Tibial nerve (tissue), 4 donors: ENCODE measurements at regions not wholly inside any gene's neighbourhood (a gene's known extent, or its start where the extent isn't known, plus 50 kb on each side); places are given as distances from the start of the nearest gene placed in this dataset.

Source experiments
- DNase-seq, 2 donors: peaks; one replicate each; pipeline ENCODE4 v3.0.0-alpha.2; 2019; ENCODE audit warnings: low spot score in 2 of 2
- H3K27ac ChIP-seq, 4 donors: fragments of 200-600 bp; sonication (generic) in 3 of 4; one replicate each; pipeline ENCODE4 v1.5.1; 2017 to 2019; ENCODE audit warnings: mild to moderate bottlenecking in 1 of 4
- H3K27me3 ChIP-seq, 2 donors: fragments of 200-600 bp; sonication (generic) in 1 of 2; one replicate each; pipeline versions ENCODE4 v1.5.1 to v1.6.0; 2017 to 2019
- H3K36me3 ChIP-seq, 3 donors: fragments of 200-600 bp; sonication (generic); one replicate each; pipeline ENCODE4 v1.5.1; 2018 to 2019
- H3K4me1 ChIP-seq, 4 donors: fragments of 200-600 bp; sonication (generic) in 3 of 4; one replicate each; pipeline ENCODE4 v1.5.1; 2017 to 2019
- H3K4me3 ChIP-seq, 4 donors: fragments of 200-600 bp; sonication (generic) in 3 of 4; one replicate each; pipeline ENCODE4 v1.5.1; 2017 to 2019; ENCODE audit warnings: mild to moderate bottlenecking in 1 of 4, moderate library complexity in 1 of 4
- H3K9me3 ChIP-seq, 4 donors: fragments of 200-600 bp; sonication (generic) in 3 of 4; one replicate each; pipeline ENCODE4 v1.5.1; 2017 to 2019
- CTCF ChIP-seq, 5 experiments: fragments of 200-600 bp in 3 of 5; fragments of 450-650 bp in 2 of 5; sonication (generic) in 3 of 5; IDR thresholded peaks; one replicate each; pipeline ENCODE4 v1.5.1; 2016 to 2019; ENCODE audit warnings: antibody characterized with exemption in 5 of 5, mild to moderate bottlenecking in 3 of 5, moderate library complexity in 2 of 5
- EP300 ChIP-seq, 2 donors: sonication (generic); formaldehyde crosslinking; IDR thresholded peaks; one replicate each; pipeline ENCODE4 v1.6.1; 2017; ENCODE audit warnings: antibody characterized with exemption in 2 of 2, mild to moderate bottlenecking in 1 of 2
- POLR2A ChIP-seq, 2 donors: fragments of 450-650 bp; IDR thresholded peaks; one replicate each; pipeline ENCODE4 v1.6.1; 2017; ENCODE audit warnings: antibody characterized with exemption in 2 of 2, mild to moderate bottlenecking in 2 of 2, moderate library complexity in 2 of 2
- WGBS, 2 donors: methylation state at CpG; one replicate each; pipeline ENCODE4 v1.1.5; 2018; 5-methylcytosine and 5-hydroxymethylcytosine counted together

DNA sequence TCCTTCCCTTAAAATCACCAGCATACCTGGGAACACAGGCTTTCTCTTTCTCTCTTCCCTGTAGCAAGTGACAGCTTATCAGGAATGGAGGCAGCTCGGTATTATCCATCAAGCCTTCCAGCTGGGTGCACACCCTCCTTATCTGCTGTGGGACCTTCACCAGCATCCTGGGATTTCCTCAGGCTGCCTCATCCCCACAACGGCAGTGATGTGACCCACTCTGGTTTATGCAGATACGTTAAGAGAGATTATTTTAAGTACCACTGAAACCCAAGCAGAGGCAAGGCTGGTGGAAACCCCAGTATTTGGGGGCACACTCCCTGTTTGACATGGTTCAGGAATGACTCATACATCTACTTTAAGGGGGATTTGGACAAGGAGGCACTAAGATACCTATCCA lies 192.1 kb downstream of the TM9SF2 start:
- no peaks in the 10 kb centered on the region for H3K36me3 ChIP-seq
- H3K4me3 ChIP-seq: no peak overlapping the region
- H3K27me3 ChIP-seq: peaks cover 0 to 11% of the 10 kb centered on the region in 2 donors
- no peak for DNase-seq
- TF ChIP-seq EP300 (IDR thresholded peaks at IDR 0.05) (no peak), CTCF (IDR thresholded peaks at IDR 0.05) (no peak), POLR2A (IDR thresholded peaks at IDR 0.05) (no peak)
- H3K4me1 ChIP-seq: no peaks in the 10 kb centered on the region
- WGBS, 2 donors: 41 to 55% methylated on average over 3 of the region's 3 CpGs
- H3K27ac ChIP-seq: no peak overlapping the region
- H3K9me3 ChIP-seq: no peaks in the 10 kb centered on the region

- H3K36me3 ChIP-seq: no peaks in the 10 kb centered on the region
- peaks cover 0 to 11% of the 10 kb centered on the region in 2 donors for H3K27me3 ChIP-seq
- H3K4me1 ChIP-seq: no peaks in the 10 kb centered on the region
- WGBS, 2 donors: 92 to 93% methylated on average over 2 of the region's 2 CpGs
- H3K9me3 ChIP-seq: no peaks in the 10 kb centered on the region
- no peak overlapping the region for H3K4me3 ChIP-seq
- no peak for TF ChIP-seq EP300 (IDR thresholded peaks at IDR 0.05)
- no peak for TF ChIP-seq POLR2A (IDR thresholded peaks at IDR 0.05)
- no peak for TF ChIP-seq CTCF (IDR thresholded peaks at IDR 0.05)
- no peak overlapping the region for H3K27ac ChIP-seq
- DNase-seq: no peak
Observed at GRCh38 chr13:99692854-99693253, 191.6 kb downstream of the TM9SF2 start.

GRCh38 chr13:99691552-99691951 lies 190.3 kb downstream of the TM9SF2 start:
- peaks cover 0 to 11% of the 10 kb centered on the region in 2 donors for H3K27me3 ChIP-seq
- no peaks in the 10 kb centered on the region for H3K9me3 ChIP-seq
- no peaks in the 10 kb centered on the region for H3K4me1 ChIP-seq
- WGBS, 2 donors: 59 to 64% methylated on average over 7 of the region's 7 CpGs
- no peak overlapping the region for H3K4me3 ChIP-seq
- H3K27ac ChIP-seq: no peak overlapping the region
- DNase-seq: no peak
- no peaks in the 10 kb centered on the region for H3K36me3 ChIP-seq
- TF ChIP-seq EP300 (IDR thresholded peaks at IDR 0.05) (no peak), CTCF (IDR thresholded peaks at IDR 0.05) (no peak), POLR2A (IDR thresholded peaks at IDR 0.05) (no peak)

DNA sequence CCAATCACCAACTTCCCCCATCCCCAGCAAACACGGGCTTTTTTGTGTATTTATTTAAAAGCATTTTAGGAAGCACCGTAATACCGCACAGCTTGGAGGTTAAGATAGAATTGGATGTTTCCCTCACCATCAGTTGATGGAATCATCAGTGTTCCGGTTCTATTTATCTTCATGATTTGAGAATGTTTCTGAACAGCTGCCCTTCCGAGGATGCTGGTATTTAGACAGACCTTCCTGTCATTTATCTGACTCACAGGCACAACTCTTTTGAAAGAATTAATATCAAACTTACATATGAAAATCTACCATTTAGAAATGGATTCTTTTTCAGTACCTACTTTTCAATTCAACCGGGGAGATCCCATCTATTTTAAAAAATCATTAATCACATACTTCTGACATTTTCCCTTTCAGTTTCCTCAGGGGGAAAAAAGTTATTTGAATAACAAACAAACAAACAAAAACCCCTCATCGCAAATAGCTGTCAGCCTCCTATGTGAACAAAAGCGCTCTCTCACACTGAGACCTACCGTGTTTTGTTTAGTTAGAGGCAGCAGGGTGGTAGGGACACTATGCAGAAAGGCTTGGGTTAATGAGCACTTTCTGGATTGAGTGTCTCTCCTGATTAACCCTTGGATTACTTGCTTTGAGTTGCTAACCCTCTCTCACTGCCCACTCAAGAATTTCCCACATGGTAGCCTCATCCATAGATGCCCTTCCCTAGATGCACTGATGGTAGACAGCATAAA lies 189.3 kb downstream of the TM9SF2 start:
- DNase-seq: no peak
- peaks cover 0 to 11% of the 10 kb centered on the region in 2 donors for H3K27me3 ChIP-seq
- H3K36me3 ChIP-seq: no peaks in the 10 kb centered on the region
- no peaks in the 10 kb centered on the region for H3K9me3 ChIP-seq
- no peak overlapping the region for H3K4me3 ChIP-seq
- TF ChIP-seq CTCF (IDR thresholded peaks at IDR 0.05) (no peak), POLR2A (IDR thresholded peaks at IDR 0.05) (no peak), EP300 (IDR thresholded peaks at IDR 0.05) (no peak)
- 62 to 71% methylated on average over 9 of the region's 9 CpGs for WGBS, 2 donors
- H3K27ac ChIP-seq: no peak overlapping the region
- no peaks in the 10 kb centered on the region for H3K4me1 ChIP-seq

GRCh38 chr13:99689955-99690354 lies 188.7 kb downstream of the TM9SF2 start:
- H3K27ac ChIP-seq: no peak overlapping the region
- 70 to 75% methylated on average over 6 of the region's 6 CpGs for WGBS, 2 donors
- TF ChIP-seq POLR2A (IDR thresholded peaks at IDR 0.05): no peak
- TF ChIP-seq EP300 (IDR thresholded peaks at IDR 0.05): no peak
- TF ChIP-seq CTCF (IDR thresholded peaks at IDR 0.05): no peak

More at GRCh38 chr13:99689955-99690354, 188.7 kb downstream of the TM9SF2 start:
- Histone ChIP-seq H3K4me3 (no peak overlapping the region), H3K9me3 (no peaks in the 10 kb centered on the region), H3K36me3 (no peaks in the 10 kb centered on the region), H3K4me1 (no peaks in the 10 kb centered on the region), H3K27me3 (peaks cover 0 to 11% of the 10 kb centered on the region in 2 donors)
- DNase-seq: no peak
